Neural cell (in vitro differentiated cells): ENCODE measurements at regions not wholly inside any gene's neighbourhood (a gene's known extent, or its start where the extent isn't known, plus 50 kb on each side); places are given as distances from the start of the nearest gene placed in this dataset.

ENCODE experiments used
- H2AFZ ChIP-seq: fragments of 200-600, 300-800 bp; sonication (generic), shearing (Covaris generic); 2 replicates; pipeline ENCODE4 v1.6.0; 2014; ENCODE audit warnings: low read depth, mild to moderate bottlenecking, antibody characterized with exemption, low read length, moderate library complexity
- H3F3A ChIP-seq: fragments of 200-600 bp; shearing (Covaris generic); 2 replicates; pipeline ENCODE4 v1.6.1; 2016; ENCODE audit warnings: mild to moderate bottlenecking, moderate library complexity, mixed read lengths, antibody characterized with exemption, low read length; ENCODE audit not compliant: insufficient read depth, poor library complexity, severe bottlenecking
- H3K27ac ChIP-seq: fragments of 200-600, 300-800 bp; sonication (generic), shearing (Covaris generic); 2 replicates; pipeline ENCODE4 v1.5.1; 2014; ENCODE audit warnings: mild to moderate bottlenecking, low read length, moderate library complexity
- H3K27me3 ChIP-seq: fragments of 300-800, 200-600 bp; sonication (generic), shearing (Covaris generic); 2 replicates; pipeline ENCODE4 v1.6.0; 2014; ENCODE audit warnings: mild to moderate bottlenecking, low read depth, low read length, moderate library complexity; ENCODE audit not compliant: insufficient read depth
- H3K36me3 ChIP-seq: fragments of 300-800, 200-600 bp; sonication (generic), shearing (Covaris generic); 2 replicates; pipeline ENCODE4 v1.5.1; 2014; ENCODE audit warnings: mild to moderate bottlenecking, antibody characterized with exemption, low read length, moderate library complexity; ENCODE audit not compliant: insufficient read depth
- H3K4me2 ChIP-seq: fragments of 300-800, 200-600 bp; sonication (generic), shearing (Covaris generic); 2 replicates; pipeline ENCODE4 v1.6.0; 2014; ENCODE audit warnings: mild to moderate bottlenecking, low read length
- H3K4me3 ChIP-seq: fragments of 300-800, 200-600 bp; sonication (generic), shearing (Covaris generic); 2 replicates; pipeline ENCODE4 v1.5.1; 2014; ENCODE audit warnings: mild to moderate bottlenecking, low read length, moderate library complexity
- H3K79me2 ChIP-seq: fragments of 200-600 bp; shearing (Covaris generic); replicated peaks from 2 replicates; pipeline ENCODE4 v1.6.0; 2014; ENCODE audit warnings: mild to moderate bottlenecking, low read length, moderate library complexity; ENCODE audit not compliant: insufficient read depth
- H3K9ac ChIP-seq: fragments of 300-800, 200-600 bp; sonication (generic), shearing (Covaris generic); 2 replicates; pipeline ENCODE4 v1.6.1; 2016; ENCODE audit warnings: mild to moderate bottlenecking, low read length, mixed read lengths
- H3K9me2 ChIP-seq: fragments of 200-600 bp; shearing (Covaris generic); 2 replicates; pipeline ENCODE4 v1.6.1; 2016; ENCODE audit warnings: mild to moderate bottlenecking, low read length, mixed read lengths; ENCODE audit not compliant: insufficient read depth
- H3K9me3 ChIP-seq: fragments of 200-600, 300-800 bp; sonication (generic), shearing (Covaris generic); 2 replicates; pipeline ENCODE4 v1.6.1; 2016; ENCODE audit warnings: mild to moderate bottlenecking, mixed run types, low read length, moderate library complexity, mixed read lengths
- H4K20me1 ChIP-seq: fragments of 200-600 bp; shearing (Covaris generic); 2 replicates; pipeline ENCODE4 v1.6.1; 2016; ENCODE audit warnings: mild to moderate bottlenecking, mixed run types; ENCODE audit not compliant: insufficient read depth
- CTCF ChIP-seq: fragments of 450-650 bp; IDR thresholded peaks from 2 replicates; pipeline ENCODE4 v1.5.1; 2014; ENCODE audit warnings: antibody characterized with exemption, mild to moderate bottlenecking, moderate library complexity; ENCODE audit not compliant: poor library complexity, severe bottlenecking
- EP300 ChIP-seq: fragments of 450-650 bp; conservative IDR thresholded peaks from 2 replicates; pipeline ENCODE4 v1.6.1; 2014; ENCODE audit warnings: antibody characterized with exemption, mild to moderate bottlenecking, moderate library complexity; ENCODE audit not compliant: poor library complexity, severe bottlenecking
- EZH2 ChIP-seq: fragments of 200-600, 300-800 bp; shearing (Covaris generic), sonication (generic); IDR thresholded peaks from 2 replicates; pipeline ENCODE4 v1.6.1; 2014; ENCODE audit warnings: antibody characterized with exemption, low read length, borderline replicate concordance, mild to moderate bottlenecking; ENCODE audit not compliant: insufficient read depth, poor library complexity, severe bottlenecking
- MXI1 ChIP-seq: fragments of 450-650 bp; conservative IDR thresholded peaks from 2 replicates; pipeline ENCODE4 v1.6.1; 2014; ENCODE audit warnings: antibody characterized with exemption, mild to moderate bottlenecking; ENCODE audit not compliant: poor library complexity, severe bottlenecking
- POLR2AphosphoS5 ChIP-seq: IDR thresholded peaks from 2 replicates; pipeline ENCODE4 v1.6.1; 2012
- RAD21 ChIP-seq: fragments of 450-650 bp; conservative IDR thresholded peaks from 2 replicates; pipeline ENCODE4 v1.6.1; 2014; ENCODE audit warnings: antibody characterized with exemption, mild to moderate bottlenecking, moderate library complexity
- REST ChIP-seq: IDR thresholded peaks from 2 replicates; pipeline ENCODE4 v1.6.1; 2012; ENCODE audit warnings: borderline replicate concordance
- SMC3 ChIP-seq: fragments of 450-650 bp; conservative IDR thresholded peaks from 2 replicates; pipeline ENCODE4 v1.6.1; 2014; ENCODE audit warnings: antibody characterized with exemption, mild to moderate bottlenecking, moderate library complexity; ENCODE audit not compliant: poor library complexity
- TAF1 ChIP-seq: IDR thresholded peaks from 2 replicates; pipeline ENCODE4 v1.6.1; 2012; ENCODE audit warnings: low read depth

- Histone ChIP-seq H3K79me2 (no peaks in the 10 kb centered on the region), H3K27me3 (no peaks in the 10 kb centered on the region), H3K9me2 (no peaks in the 10 kb centered on the region), H3K4me3 (no peak overlapping the region), H3K9me3 (no peaks in the 10 kb centered on the region), H3K36me3 (no peaks in the 10 kb centered on the region), H3K27ac (no peak overlapping the region), H4K20me1 (no peaks in the 10 kb centered on the region), H3F3A (no peaks in the 10 kb centered on the region), H2AFZ (no peak overlapping the region), H3K4me2 (no peak overlapping the region), H3K9ac (no peak overlapping the region)
- no peak for TF ChIP-seq SMC3
- no peak for TF ChIP-seq TAF1
- no peak for TF ChIP-seq CTCF
- TF ChIP-seq EP300: no peak
- no peak for TF ChIP-seq MXI1
- no peak for TF ChIP-seq POLR2AphosphoS5
- TF ChIP-seq REST: no peak
- no peak for TF ChIP-seq RAD21
- no peak for TF ChIP-seq EZH2
These were observed 230.3 kb upstream of the SESN3 start for GRCh38 chr11:95461348-95461747.

- no peak for TF ChIP-seq MXI1
- no peaks in the 10 kb centered on the region for H4K20me1 ChIP-seq
- H3K27ac ChIP-seq: no peak overlapping the region
- no peaks in the 10 kb centered on the region for H3K27me3 ChIP-seq
- no peaks in the 10 kb centered on the region for H3K9me3 ChIP-seq
- no peak overlapping the region for H2AFZ ChIP-seq
- H3K4me2 ChIP-seq: no peak overlapping the region
- no peak overlapping the region for H3K9ac ChIP-seq
- no peaks in the 10 kb centered on the region for H3F3A ChIP-seq
- no peak overlapping the region for H3K4me3 ChIP-seq
- H3K79me2 ChIP-seq: no peaks in the 10 kb centered on the region
- no peaks in the 10 kb centered on the region for H3K36me3 ChIP-seq
- H3K9me2 ChIP-seq: no peaks in the 10 kb centered on the region
These were observed 228.5 kb upstream of the SESN3 start for GRCh38 chr11:95459291-95460042.
